Vagina (tissue), 2 donors: ENCODE measurements at regions not wholly inside any gene's neighbourhood (a gene's known extent, or its start where the extent isn't known, plus 50 kb on each side); places are given as distances from the start of the nearest gene placed in this dataset.

Source experiments
- CTCF ChIP-seq, 3 experiments: fragments of 450-650 bp in 2 of 3; fragments of 200-600 bp in 1 of 3; sonication (generic) in 1 of 3; IDR thresholded peaks; one replicate each; pipeline ENCODE4 v1.5.1; 2017 to 2019; ENCODE audit warnings: antibody characterized with exemption in 3 of 3, mild to moderate bottlenecking in 2 of 3, moderate library complexity in 2 of 3
- POLR2A ChIP-seq, 2 donors: fragments of 450-650 bp; IDR thresholded peaks; one replicate each; pipeline ENCODE4 v1.6.1; 2017; ENCODE audit warnings: antibody characterized with exemption in 2 of 2, mild to moderate bottlenecking in 2 of 2, moderate library complexity in 2 of 2
- POLR2AphosphoS5 ChIP-seq, 2 donors: sonication (generic); formaldehyde crosslinking; IDR thresholded peaks; one replicate each; pipeline ENCODE4 v1.9.0; 2017; ENCODE audit warnings: antibody characterized with exemption in 2 of 2, mild to moderate bottlenecking in 2 of 2, low read depth in 1 of 2; ENCODE audit not compliant: insufficient read depth in 1 of 2

- TF ChIP-seq CTCF (IDR thresholded peaks at IDR 0.05) (no peak), POLR2A (IDR thresholded peaks at IDR 0.05) (no peak), POLR2AphosphoS5 (IDR thresholded peaks at IDR 0.05; ENCODE audit: insufficient read depth in 1 of 2, low read depth in 1 of 2) (no peak)
These were observed 51.9 kb upstream of the BOD1 start for GRCh38 chr5:173668245-173668800.
